Inflammatory macrophage treated with lipopolysaccharide for 1 hour (primary cell): ENCODE measurements at regions not wholly inside any gene's neighbourhood (a gene's known extent, or its start where the extent isn't known, plus 50 kb on each side); places are given as distances from the start of the nearest gene placed in this dataset.

ENCODE experiments used
- DNase-seq, 2 donors: peaks; one replicate each; pipeline ENCODE4 v3.0.0-alpha.2; 2020 to 2022

GRCh38 chr10:8726779-8727084 lies 672.2 kb downstream of the GATA3 start:
- no peak for DNase-seq

- no peak for DNase-seq
Observed at GRCh38 chr10:8731121-8732095, 676.9 kb downstream of the GATA3 start.

DNA sequence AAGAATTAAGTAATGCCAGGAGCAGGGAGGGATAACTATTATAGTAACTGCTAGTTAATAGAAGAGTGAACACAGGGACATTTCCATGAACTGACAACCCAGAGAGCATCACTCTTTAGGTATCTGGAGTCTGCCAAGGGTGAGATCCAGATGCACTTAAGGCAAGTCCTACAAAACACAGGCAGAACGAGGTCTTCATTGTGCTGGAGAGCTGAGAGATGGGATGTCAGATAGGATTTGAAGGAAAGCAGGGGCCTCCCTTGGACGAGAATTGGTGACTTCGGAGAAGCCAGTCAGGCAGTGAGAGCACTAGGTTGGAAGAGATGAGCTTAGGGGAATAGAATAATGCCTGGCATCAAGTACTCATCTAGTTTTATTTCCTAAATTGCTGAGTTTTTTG lies 684.5 kb downstream of the GATA3 start:
- no peak for DNase-seq

DNA sequence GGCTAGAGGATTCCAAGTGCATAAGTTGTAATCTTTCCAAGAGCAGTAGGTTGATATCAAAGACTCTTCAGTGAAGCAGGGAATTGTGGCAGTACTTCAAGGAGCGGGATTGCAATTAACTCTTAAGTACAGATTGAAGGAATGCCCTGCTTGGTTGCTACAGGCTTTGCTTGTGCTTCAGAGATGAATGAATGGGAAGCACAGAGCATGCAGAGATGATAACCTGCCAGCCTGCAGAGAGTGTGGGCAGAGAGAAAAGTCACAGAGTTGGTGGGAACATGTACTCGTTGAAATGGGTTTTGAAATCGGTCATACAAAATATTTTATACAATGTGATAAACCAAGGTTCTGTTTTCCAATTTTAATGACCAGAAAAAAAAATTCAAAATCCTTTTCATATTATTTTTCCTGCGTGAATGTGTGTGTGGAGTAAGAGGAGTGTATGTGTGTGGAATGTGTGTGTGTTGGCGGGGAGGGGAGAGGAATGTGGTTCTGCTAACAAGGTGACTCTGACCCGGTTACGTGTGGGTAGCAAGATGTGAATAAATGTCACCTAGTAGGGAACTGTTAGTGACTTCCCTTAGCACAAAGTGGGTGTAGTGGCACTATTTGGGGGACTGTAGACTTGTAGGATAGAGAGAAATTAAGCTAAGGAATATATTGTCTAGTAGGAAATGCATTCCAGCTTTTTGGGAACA lies 697.8 kb downstream of the GATA3 start:
- no peak for DNase-seq

- no peak for DNase-seq
Observed at GRCh38 chr10:8758029-8758428, 703.5 kb downstream of the GATA3 start.

DNA sequence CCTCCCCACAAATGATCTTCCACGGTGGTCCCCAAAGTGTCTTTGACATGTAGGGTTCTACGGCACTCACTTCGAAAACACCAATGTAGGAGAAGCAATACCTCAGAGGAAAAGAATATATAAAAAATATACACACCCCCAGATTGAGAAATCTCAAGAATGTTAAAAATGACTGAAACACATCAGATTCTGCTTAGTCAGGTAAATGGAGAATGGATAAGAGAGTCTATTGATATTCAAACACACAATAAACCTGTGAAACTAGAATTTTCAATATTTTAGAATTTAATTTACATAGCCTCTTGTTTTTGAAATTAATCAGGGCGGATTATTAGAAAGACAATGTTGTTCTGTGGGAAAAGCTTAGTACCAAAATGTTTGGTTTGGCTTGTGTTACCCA lies 712.4 kb downstream of the GATA3 start:
- DNase-seq: no peak

GRCh38 chr10:8767591-8767990 lies 713.1 kb downstream of the GATA3 start:
- DNase-seq: no peak

- no peak for DNase-seq
Observed at GRCh38 chr10:8768341-8768740, 713.9 kb downstream of the GATA3 start.

- no peak for DNase-seq
Observed at GRCh38 chr10:8768852-8769251, 714.4 kb downstream of the GATA3 start.

- DNase-seq: no peak
Observed at GRCh38 chr10:8776926-8777622, 722.6 kb downstream of the GATA3 start.

DNA sequence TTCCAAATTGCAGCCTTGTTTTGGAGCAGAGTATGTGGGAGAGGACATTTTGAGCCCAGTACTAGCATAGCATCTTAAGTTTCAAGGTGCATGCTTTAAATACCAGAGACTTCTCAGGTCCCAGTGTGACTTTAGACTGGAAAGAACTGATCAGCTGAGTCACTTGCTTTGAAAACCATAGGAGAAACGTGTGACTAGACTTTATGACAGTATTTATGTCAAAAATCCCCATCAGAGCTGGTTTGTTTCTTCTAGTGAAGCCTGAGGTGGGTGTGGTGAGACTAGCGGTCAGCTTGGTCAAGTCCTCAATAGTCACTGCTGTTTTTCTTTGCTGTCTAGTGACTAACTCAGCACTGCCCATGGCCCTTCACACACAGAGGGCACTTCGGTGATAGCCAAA lies 724.2 kb downstream of the GATA3 start:
- DNase-seq: no peak

- no peak for DNase-seq
Observed at GRCh38 chr10:8787649-8788048, 733.2 kb downstream of the GATA3 start.

- DNase-seq: no peak
Observed at GRCh38 chr10:8790390-8790789, 735.9 kb downstream of the GATA3 start.

- DNase-seq: no peak
Observed at GRCh38 chr10:8794860-8795259, 740.4 kb downstream of the GATA3 start.

GRCh38 chr10:8800426-8800825 lies 745.9 kb downstream of the GATA3 start:
- no peak for DNase-seq

GRCh38 chr10:8803992-8804391 lies 749.5 kb downstream of the GATA3 start:
- no peak for DNase-seq

DNA sequence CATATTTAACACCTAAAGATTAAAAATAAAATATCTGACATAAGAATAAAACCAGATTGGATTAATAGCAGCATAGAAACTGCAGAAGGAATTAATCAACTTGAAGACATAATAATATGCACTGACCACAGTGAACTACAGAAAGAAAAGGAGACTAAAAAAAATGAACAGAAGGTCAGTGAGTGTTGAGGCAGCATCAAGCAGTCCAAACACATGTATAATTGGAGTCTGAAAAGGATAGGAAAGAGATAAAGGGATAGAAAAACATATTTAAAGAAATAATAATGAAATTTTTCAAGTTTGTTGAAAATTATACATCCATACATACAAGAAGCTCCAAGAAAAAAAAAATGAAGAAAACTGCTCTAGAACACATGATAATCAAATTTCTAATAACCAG lies 756.2 kb downstream of the GATA3 start:
- no peak for DNase-seq

DNA sequence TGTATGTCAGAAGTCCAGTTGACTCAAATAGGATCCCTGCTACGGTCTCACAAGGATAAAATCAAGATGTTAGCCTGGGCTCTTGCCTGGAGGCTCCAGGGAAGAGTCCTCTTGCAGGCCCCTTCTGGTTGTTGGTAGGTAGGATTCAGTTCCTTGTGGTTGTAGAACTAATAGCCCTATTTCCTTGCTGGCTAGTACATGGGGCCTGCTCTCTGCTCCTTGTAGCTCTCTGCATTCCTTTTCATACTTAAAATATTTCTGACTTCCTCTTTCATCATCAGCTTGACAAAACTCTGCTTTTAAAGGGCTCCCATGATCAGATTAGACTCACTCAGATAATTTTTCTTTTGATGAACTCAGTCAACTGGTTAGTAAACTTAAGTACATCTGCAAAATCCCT lies 756.7 kb downstream of the GATA3 start:
- no peak for DNase-seq

- DNase-seq: no peak
Observed at GRCh38 chr10:8815969-8816368, 761.5 kb downstream of the GATA3 start.

DNA sequence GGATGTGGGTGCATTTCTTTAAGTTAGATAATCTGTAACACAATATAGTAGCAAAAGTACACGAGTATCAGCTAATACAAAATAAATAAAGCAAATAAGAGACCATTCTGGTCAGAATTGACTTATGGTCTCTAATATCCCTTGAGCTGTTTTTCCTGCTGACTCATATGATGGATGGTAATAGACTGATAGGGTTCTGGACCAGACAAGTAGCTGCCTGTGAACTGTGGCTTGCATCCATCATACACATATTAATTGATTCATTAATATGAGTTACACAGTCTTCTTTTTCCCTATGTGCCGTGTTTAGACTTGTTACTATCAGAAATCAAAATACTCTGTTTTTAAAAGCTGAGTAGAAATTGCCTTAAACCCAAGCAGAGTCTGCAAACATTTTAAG lies 762.8 kb downstream of the GATA3 start:
- no peak for DNase-seq

DNA sequence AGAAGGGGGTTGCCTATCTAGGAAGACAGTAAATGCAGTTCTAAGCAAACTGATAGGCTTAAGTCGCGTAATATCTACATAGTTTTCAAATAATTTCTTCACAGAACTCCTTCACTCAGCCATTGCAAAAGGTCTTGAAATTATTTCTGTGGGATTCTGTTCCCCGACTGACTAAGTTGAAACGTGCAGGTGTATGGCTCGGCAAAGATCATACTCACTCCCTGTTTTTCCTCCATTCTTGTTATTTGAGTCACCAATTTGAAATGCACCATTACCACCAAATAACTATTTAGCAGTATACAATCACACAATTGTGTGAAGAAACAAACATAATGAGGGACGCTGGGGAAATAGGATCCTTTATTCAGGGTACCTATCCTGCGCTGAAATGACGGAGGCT lies 771.1 kb downstream of the GATA3 start:
- no peak for DNase-seq

GRCh38 chr10:8829592-8829991 lies 775.1 kb downstream of the GATA3 start:
- no peak for DNase-seq

GRCh38 chr10:8830048-8830447 lies 775.6 kb downstream of the GATA3 start:
- DNase-seq: no peak

DNA sequence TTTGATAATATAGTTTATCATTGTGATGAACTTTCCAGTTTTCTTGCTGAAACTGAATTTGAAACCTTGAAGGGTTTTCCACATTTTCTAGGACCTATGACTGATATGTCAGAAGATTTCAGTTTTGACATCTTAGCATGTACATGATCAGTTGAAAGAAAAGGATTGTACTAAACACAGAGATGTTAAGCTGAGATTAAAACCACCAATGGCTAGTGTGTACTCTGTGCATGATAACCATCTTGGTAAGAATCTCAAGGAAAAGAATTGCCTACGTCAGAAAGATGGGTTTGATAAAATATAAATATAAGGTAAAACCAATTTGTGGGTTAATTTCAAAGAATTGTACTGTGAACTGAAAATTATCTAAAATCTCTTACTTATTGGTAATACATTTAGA lies 776.4 kb downstream of the GATA3 start:
- DNase-seq: no peak
